H54 (cell line): ENCODE measurements at regions not wholly inside any gene's neighbourhood (a gene's known extent, or its start where the extent isn't known, plus 50 kb on each side); places are given as distances from the start of the nearest gene placed in this dataset.

Source experiments
- DNase-seq: peaks from one replicate; pipeline ENCODE4 v3.0.0; 2011; ENCODE audit warnings: low spot score, mixed read lengths; ENCODE audit not compliant: insufficient read length
- FAIRE-seq: peaks from 3 replicates; lab custom pipeline; 2011; peaks lifted over from hg19 to GRCh38; lab: Jason Lieb, UNC
- POLR2A ChIP-seq: IDR thresholded peaks from 2 replicates; pipeline ENCODE4 v1.6.1; 2011; ENCODE audit warnings: low read depth, mild to moderate bottlenecking, low read length

- DNase-seq (no peak), FAIRE-seq (no peak)
- TF ChIP-seq POLR2A, result no peak
Measured at GRCh38 chr2:241947004-241947350, 77.4 kb downstream of the RTP5 start.

DNA sequence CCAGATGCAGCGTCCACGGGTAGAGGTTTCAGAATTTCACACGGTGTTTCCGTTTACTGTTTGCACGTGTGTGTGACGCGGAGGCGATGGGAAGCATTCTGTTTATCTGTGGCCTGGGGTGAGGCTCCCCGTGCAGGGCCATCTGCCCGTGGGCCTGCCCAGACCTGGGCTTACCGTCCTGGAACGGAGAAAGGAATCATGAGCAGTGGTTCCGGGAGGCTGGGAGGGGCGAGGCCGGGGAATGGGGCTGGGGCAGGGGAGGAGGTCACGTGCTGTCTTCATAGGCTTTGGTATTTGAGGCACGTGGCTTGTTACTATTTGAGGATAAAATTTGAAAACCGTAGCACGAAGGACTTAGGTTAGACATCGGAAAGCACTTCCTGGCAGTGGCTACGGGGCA lies 77.9 kb downstream of the RTP5 start:
- FAIRE-seq (no peak), DNase-seq (no peak)
- no peak for TF ChIP-seq POLR2A

GRCh38 chr2:241947876-241948275 lies 78.3 kb downstream of the RTP5 start:
- FAIRE-seq (no peak), DNase-seq (no peak)
- no peak for TF ChIP-seq POLR2A

GRCh38 chr2:241948299-241948897 lies 78.9 kb downstream of the RTP5 start:
- TF ChIP-seq POLR2A, result no peak
- FAIRE-seq (no peak), DNase-seq (no peak)

DNA sequence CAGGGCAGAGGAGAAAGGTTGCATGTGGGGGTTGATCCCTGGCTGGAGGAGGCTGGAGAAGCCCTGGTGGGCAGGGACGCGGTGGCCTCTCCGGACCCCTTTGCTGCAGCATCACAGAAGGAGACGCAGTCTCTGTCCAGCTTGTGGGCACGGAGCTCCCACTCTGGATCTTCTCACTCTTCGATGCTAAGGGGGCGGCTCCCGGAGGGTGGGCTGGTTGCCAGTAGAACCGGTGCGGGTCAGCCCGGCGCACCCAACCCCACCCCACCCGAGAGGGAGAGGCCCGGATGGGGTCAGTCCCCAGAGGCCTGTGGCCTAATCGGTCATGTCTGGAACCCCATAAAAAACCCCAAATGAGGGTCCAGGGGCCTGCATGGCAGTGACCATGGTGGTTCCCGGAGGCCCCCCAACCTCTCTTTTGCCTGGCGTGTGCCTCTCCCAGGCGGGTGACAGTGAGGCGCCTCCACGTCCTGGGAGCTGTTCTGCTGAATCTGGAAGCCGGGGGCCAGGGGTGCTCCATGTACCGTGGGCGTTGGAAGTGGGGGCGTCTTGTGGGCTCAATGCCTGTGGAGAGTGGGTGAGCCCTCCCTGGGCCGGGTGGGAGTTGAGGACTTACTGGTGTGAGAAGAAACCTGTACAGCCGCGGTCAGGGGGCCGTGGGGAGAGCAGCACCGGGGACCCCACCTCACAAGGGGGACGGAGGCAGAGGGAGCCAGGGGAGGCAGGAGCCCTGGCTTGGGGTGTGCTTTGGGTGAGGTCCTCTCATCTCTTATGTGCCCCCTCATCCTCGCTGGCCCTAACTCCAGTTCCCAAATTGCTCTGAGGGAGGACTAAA lies 79.6 kb downstream of the RTP5 start:
- no peak for TF ChIP-seq POLR2A
- no peak for FAIRE-seq

DNA sequence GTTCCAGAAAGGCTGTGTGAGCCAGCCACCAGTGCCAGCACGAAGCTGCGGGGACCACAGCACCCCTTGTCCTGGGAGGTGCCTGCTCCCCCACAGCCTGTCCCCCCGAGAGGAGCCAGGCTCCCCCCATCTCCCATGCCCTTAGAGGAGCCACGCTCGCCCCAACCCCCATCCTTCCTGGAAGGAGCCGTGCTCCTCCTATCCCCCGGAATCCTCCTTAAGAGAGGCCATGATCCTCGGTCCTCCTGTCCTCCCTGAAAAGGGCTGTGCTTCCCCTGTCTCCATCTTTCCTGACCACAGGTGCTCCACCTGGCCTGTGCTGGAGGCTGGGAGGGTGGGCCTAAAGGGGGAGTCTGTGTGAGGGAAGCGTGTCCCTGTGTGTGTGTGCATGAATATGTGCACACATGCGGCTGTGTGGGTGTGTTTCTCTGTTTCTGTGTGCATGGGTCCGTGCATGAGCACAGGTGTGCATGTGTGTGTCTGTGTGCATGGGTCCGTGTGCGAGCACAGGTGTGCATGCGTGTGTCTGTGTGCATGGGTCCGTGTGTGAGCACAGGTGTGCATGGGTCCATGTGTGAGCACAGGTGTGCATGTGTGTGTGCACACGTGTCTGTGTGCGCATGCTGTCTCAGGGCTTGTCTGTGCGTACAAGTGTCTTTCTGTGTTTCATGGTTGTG lies 80.3 kb downstream of the RTP5 start:
- no peak for TF ChIP-seq POLR2A
- DNase-seq, result no peak
- FAIRE-seq, result no peak

More for the DNA sequence above, 79.6 kb downstream of the RTP5 start:
- DNase-seq, result no peak

DNA sequence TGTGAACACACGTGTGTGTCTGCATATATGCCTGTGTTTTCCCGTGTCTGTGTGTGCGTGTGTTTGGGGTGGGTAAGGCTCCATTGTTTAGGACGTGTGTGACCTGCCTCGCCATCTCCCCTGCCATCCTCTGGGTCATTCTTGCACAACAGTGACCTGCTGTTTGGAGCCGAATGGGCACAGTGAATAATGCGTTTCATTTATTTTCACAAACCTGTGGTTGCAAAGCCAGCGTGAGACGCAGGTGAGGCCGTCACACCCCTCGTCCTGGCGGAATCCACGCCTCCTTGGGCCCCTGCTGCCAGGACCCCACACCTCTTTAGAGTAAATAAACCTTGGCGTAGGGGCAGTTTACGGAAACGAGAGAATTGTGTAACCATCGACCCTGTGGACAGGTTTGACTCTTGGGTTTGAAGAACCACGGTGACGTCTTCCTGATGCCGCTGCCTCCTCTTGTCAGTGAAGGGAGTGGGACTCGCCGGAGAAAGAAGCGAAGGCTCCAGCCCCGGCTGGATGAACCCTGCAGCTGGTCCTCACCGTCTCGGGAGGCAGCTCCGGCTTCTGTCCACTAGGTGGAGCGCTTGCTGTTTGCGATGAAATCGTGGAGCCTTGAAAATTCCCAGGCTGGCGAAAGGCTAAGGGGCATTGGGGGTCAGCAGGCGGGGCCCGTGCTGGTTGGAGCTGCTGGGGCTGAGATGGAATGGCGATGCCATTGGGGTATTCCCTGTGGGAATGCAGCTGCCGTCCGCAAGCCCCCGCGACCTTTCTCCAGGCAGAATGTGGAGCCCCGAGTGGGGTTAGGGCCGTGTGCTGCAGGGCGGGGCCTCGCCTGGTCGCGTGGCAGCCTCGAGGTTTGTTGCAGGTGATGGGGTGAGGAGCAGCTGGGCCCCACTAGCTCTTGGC lies 81.1 kb downstream of the RTP5 start:
- TF ChIP-seq POLR2A, result no peak
- FAIRE-seq (no peak), DNase-seq (peak; percentile 82)

DNA sequence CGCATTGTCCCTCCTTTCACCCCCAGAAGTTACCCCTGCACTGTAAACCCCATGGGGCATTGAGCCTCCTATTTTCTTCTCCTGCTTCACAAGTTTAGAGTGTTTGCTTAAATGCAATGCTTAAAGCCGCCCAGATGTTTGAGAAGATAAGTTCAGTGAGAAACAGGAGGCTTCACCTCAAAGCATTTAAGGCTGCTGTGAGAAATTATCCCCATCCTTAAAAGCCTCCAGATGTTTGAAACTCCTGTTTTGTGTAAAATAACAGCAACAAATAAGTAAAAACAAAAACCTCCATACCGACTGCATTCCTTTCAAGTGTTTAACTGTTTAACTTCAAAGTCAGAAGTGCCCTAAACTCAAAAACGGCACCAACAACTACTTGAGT lies 81.8 kb downstream of the RTP5 start:
- no peak for TF ChIP-seq POLR2A
- DNase-seq, result no peak
- no peak for FAIRE-seq

- DNase-seq, result no peak
- TF ChIP-seq POLR2A, result no peak
- no peak for FAIRE-seq
Measured at GRCh38 chr2:241951920-241952319, 82.4 kb downstream of the RTP5 start.

DNA sequence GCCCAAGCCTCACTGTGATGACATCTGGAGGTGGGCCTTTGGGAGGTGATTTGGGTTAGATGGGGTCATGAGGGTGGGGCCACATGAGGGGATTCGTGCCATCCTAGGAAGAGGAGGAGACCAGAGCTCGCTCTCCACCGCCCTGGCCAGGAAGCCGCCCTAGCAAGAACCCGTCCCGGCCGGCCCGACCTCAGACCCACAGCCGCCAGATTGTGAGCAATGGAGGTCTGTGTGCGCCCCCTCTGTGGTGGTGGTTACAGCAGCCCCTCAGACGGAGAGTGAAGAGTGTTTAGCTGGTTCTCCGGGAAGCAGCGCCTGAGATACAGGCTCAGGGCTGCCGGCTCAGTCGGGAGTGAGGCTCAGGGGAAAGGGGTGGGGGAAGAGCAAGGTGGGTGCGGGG lies 83.3 kb downstream of the RTP5 start:
- no peak for TF ChIP-seq POLR2A
- FAIRE-seq (no peak), DNase-seq (no peak)

DNA sequence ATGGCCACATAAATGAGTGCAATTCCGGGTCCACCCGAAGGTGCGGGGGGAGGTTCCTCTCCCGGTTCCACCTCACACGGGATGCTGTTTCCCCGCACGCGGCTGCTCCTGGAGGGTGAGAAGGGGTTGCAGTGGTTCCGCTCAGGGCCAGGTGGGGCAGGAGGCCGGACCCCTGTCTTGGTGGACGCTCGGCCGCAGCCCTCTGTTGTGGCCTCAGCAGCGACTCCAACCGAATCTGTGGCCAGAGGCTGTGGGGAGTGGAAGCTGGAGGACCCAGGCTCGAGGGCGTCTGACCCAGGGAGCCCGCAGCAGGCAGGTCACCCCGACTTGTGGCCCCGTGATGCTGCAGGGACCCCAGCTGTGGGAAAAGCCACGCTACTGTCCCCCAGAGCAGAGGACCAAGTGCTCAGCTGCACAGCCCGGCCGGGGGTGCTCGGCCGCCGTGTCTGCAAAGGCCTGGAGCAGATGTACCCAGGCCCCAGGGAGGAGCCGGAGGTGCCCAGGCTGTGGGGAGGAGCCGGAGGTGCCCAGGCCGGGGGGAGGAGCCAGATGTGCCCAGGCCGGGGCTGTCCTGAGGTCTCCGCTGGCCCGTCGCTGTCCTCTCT lies 83.9 kb downstream of the RTP5 start:
- FAIRE-seq (no peak), DNase-seq (no peak)
- TF ChIP-seq POLR2A, result no peak

GRCh38 chr2:241956521-241957110 lies 87.1 kb downstream of the RTP5 start:
- DNase-seq, result no peak
- FAIRE-seq, result no peak
- TF ChIP-seq POLR2A, result no peak

- TF ChIP-seq POLR2A, result no peak
- FAIRE-seq, result no peak
- DNase-seq, result no peak
Measured at GRCh38 chr2:241957276-241957675, 87.7 kb downstream of the RTP5 start.
